HG02840 (cell line): ENCODE measurements at regions not wholly inside any gene's neighbourhood (a gene's known extent, or its start where the extent isn't known, plus 50 kb on each side); places are given as distances from the start of the nearest gene placed in this dataset.

ENCODE experiments used
- ATAC-seq: cut with Tn5 transposase; IDR thresholded peaks from one replicate; pipeline ENCODE4 v1.9.1; 2021; ENCODE audit warnings: mild to moderate bottlenecking, moderate library complexity, moderate number of reproducible peaks; ENCODE audit not compliant: unreplicated experiment, low FRiP score

- ATAC-seq: no peak
Observed at GRCh38 chr10:29859521-29860130, 199.8 kb downstream of the JCAD start.

GRCh38 chr10:29858702-29859267 lies 200.6 kb downstream of the JCAD start:
- ATAC-seq: no peak

- no peak for ATAC-seq
Observed at GRCh38 chr10:29857843-29858701, 201.3 kb downstream of the JCAD start.

- ATAC-seq: no peak
Observed at GRCh38 chr10:29856295-29856694, 203.1 kb downstream of the JCAD start.

GRCh38 chr10:29853913-29854312 lies 205.5 kb downstream of the JCAD start:
- no peak for ATAC-seq

- ATAC-seq: no peak
Observed at GRCh38 chr10:29851241-29851640, 208.1 kb downstream of the JCAD start.

GRCh38 chr10:29850371-29850770 lies 209.0 kb downstream of the JCAD start:
- ATAC-seq: no peak

- no peak for ATAC-seq
Observed at GRCh38 chr10:29849886-29850285, 209.5 kb downstream of the JCAD start.

GRCh38 chr10:29849126-29849833 lies 210.1 kb downstream of the JCAD start:
- no peak for ATAC-seq

GRCh38 chr10:29846881-29847280 lies 212.1 kb upstream of the SVIL start:
- no peak for ATAC-seq

- no peak for ATAC-seq
Observed at GRCh38 chr10:29845166-29845565, 210.4 kb upstream of the SVIL start.

- no peak for ATAC-seq
Observed at GRCh38 chr10:29843143-29843542, 208.4 kb upstream of the SVIL start.

- ATAC-seq: no peak
Observed at GRCh38 chr10:29841724-29842649, 207.2 kb upstream of the SVIL start.

- ATAC-seq: no peak
Observed at GRCh38 chr10:29840516-29841276, 205.9 kb upstream of the SVIL start.

GRCh38 chr10:29839826-29840515 lies 205.2 kb upstream of the SVIL start:
- no peak for ATAC-seq

- ATAC-seq: no peak
Observed at GRCh38 chr10:29838539-29838938, 203.8 kb upstream of the SVIL start.

GRCh38 chr10:29837586-29837985 lies 202.8 kb upstream of the SVIL start:
- ATAC-seq: no peak

GRCh38 chr10:29836396-29836795 lies 201.6 kb upstream of the SVIL start:
- no peak for ATAC-seq

- no peak for ATAC-seq
Observed at GRCh38 chr10:29835055-29835454, 200.3 kb upstream of the SVIL start.
